Hepatic stellate cell (primary cell): ENCODE measurements at regions not wholly inside any gene's neighbourhood (a gene's known extent, or its start where the extent isn't known, plus 50 kb on each side); places are given as distances from the start of the nearest gene placed in this dataset.

ENCODE experiments used
- DNase-seq: peaks from one replicate; pipeline ENCODE4 v3.0.0; 2011; ENCODE audit warnings: low spot score

- DNase-seq = no peak
Measured at GRCh38 chr4:187184508-187184907, 460.9 kb upstream of the FAT1 start.

- no peak for DNase-seq
Measured at GRCh38 chr4:187188118-187188517, 464.5 kb upstream of the FAT1 start.

GRCh38 chr4:187188741-187189140 lies 465.1 kb upstream of the FAT1 start:
- no peak for DNase-seq

- no peak for DNase-seq
Measured at GRCh38 chr4:187190390-187190789, 466.7 kb upstream of the FAT1 start.

- DNase-seq = no peak
Measured at GRCh38 chr4:187191676-187192075, 468.0 kb upstream of the FAT1 start.

- DNase-seq = no peak
Measured at GRCh38 chr4:187192266-187192665, 468.6 kb upstream of the FAT1 start.

GRCh38 chr4:187193141-187193540 lies 469.5 kb upstream of the FAT1 start:
- no peak for DNase-seq

- DNase-seq = no peak
Measured at GRCh38 chr4:187204389-187204918, 480.8 kb upstream of the FAT1 start.

GRCh38 chr4:187207931-187208330 lies 484.3 kb upstream of the FAT1 start:
- DNase-seq = no peak

GRCh38 chr4:187208651-187209050 lies 485.0 kb upstream of the FAT1 start:
- DNase-seq = no peak

- DNase-seq = peak; percentile 19
Measured at GRCh38 chr4:187209921-187210613, 486.4 kb upstream of the FAT1 start.

GRCh38 chr4:187212446-187213080 lies 488.9 kb upstream of the FAT1 start:
- no peak for DNase-seq

GRCh38 chr4:187215438-187215837 lies 491.8 kb upstream of the FAT1 start:
- DNase-seq = no peak

- DNase-seq = no peak
Measured at GRCh38 chr4:187218705-187219245, 495.1 kb upstream of the FAT1 start.

GRCh38 chr4:187224560-187224959 lies 500.9 kb upstream of the FAT1 start:
- DNase-seq = no peak

- no peak for DNase-seq
Measured at GRCh38 chr4:187227907-187228704, 504.4 kb upstream of the FAT1 start.

GRCh38 chr4:187232196-187232595 lies 508.5 kb upstream of the FAT1 start:
- DNase-seq = no peak

GRCh38 chr4:187232796-187233195 lies 509.1 kb upstream of the FAT1 start:
- DNase-seq = no peak

GRCh38 chr4:187235456-187236170 lies 512.0 kb upstream of the FAT1 start:
- no peak for DNase-seq

- peak; percentile 23 for DNase-seq
Measured at GRCh38 chr4:187236209-187236890, 512.7 kb upstream of the FAT1 start.

- no peak for DNase-seq
Measured at GRCh38 chr4:187238646-187239045, 515.0 kb upstream of the FAT1 start.
